NOMO-1 treated with dmso at 0.1 percent for 144 hours (cell line): ENCODE measurements at regions not wholly inside any gene's neighbourhood (a gene's known extent, or its start where the extent isn't known, plus 50 kb on each side); places are given as distances from the start of the nearest gene placed in this dataset.

Experiments used
- DNase-seq: peaks from one replicate; lab custom pipeline; 2025; ENCODE audit not compliant: unreplicated experiment; lab: John Stamatoyannopoulos, UW

DNA sequence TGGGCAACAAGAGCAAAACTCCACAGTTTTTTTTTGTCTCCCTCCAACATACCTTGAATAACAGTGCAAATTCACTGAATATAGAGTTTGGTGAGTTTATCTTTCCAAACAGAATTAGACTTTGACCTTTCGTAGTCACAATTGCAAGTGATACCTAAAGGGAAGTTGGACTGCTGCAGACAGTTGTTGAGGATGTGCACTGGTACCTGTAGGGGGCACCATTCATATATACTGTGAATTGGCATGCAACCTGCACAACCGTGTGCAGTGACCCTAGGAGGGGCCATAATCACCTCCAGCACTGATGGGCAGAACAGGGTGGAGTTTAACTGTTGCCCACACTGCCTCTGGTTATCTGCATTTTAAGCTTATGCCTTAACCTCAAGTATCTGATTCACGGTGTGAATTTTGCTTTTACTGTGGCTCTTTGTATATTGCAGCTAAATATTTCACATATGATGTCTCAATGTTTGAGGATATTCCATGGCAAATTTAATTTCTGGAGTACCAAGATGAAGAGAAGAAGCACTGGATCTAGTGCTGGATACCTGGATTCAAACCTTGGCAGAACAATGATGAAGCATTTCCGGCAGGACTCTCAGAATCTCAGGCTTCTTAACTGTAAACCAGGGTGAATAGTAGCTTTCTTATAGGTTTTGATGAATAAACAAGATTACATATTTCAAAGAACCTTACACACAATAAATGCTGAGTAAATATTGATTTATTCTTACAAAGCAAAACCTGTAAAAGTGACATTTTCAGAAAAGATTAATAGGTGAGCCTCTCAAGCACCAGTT is 144.3 kb downstream of the ACTBL2 start:
- peak; percentile 3 for DNase-seq

DNA sequence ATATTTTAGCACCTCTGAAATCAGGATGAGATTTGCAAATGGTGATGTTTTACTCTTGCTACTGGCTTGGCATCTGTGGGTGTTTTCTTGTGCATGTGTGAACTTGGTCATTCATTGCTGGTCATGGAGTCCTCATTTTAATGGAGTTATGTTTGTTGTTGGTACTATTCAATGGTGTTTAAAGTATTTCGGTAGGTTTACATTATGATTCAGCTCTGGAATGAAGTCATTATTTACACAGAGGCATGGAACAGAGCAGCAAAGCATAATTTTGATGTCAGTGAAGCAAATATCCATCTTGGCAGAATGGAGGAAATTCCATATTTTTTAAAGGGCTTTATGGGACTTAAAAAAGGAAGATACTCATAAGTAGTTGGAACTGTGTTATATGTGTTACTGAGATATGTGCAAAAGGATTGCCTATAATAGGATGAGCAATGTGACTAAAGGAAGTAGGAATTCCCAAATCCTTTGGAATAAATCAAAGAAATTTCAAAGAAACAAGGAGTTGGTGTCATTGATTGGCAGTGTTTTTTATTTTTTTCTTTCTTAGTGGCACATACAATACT is 147.4 kb downstream of the ACTBL2 start:
- DNase-seq = no peak

DNA sequence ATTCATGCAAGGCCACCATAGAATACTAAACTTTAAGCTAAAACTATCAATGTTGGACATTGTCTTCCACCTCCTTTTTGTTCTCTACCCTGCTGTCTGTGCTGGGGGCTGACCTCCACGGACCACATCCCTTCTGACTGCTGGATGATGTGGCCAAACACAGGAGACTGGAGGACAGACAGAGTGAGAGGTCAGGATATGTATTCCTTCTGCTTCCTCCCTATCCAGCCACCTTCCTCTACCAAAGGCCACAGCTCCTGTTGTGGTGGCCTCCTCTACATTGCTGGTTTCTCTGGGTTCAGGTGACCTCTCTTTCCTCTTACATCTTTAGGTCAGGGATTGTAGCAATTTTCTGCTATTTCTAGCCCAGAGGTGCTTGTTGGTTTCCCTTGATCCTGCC is 148.1 kb downstream of the ACTBL2 start:
- no peak for DNase-seq

DNA sequence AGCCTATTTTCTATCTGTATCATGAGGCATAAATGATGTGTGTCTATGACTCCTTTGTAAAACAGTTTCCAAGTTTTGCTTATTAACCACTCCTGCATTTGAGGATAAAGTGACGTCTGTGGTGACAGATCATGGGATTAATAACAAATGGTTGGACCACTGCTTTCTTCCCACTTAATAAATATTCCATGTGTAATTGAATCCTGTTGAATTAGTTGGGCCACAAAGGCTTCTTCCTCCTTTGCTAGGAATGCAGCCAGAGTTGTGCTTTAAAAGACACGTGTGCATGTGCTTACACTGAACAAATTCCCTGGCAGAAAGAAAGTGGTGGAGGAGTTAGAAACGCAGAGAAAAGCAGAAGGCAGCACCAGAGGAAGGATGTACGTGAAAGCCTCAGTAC is 150.2 kb downstream of the ACTBL2 start:
- no peak for DNase-seq

DNA sequence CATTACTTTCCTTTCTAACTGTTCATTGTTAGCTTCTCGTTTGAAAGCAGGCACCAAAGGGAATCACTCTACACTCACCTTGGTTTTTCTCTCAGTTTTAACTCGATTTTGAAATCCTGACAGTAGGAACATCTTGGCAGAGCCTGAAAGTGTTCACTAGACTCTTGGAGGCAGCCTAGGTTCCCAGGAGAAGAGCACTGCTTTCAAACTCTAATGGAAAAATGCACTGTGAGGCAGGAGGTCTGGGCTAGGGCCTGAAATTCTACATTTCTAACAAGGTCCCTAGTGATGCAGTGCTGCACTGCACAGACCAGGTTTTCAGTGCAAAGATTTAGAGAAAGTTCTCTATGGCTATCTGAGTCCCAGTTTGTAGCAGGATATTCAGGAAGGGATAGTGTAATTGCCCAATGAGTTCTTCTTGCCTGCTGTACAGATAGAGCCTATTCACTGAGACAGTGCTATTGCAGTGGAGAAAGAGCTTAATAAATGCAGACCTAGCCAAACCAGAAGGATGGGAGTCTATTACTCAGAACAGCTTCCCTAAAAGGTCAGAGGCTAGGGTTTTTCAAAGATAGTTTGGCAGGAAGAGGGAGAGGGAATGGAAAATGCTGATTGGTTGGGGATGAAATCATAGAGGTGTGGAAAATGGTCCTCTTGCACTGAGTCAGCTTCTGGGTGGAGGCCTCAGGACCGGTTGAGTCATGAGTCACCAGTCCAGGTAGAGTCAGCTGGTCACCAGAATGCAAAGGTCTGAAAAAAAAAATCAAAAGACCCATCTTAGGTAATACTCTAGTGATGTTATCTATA is 153.9 kb downstream of the GPBP1 start:
- no peak for DNase-seq

DNA sequence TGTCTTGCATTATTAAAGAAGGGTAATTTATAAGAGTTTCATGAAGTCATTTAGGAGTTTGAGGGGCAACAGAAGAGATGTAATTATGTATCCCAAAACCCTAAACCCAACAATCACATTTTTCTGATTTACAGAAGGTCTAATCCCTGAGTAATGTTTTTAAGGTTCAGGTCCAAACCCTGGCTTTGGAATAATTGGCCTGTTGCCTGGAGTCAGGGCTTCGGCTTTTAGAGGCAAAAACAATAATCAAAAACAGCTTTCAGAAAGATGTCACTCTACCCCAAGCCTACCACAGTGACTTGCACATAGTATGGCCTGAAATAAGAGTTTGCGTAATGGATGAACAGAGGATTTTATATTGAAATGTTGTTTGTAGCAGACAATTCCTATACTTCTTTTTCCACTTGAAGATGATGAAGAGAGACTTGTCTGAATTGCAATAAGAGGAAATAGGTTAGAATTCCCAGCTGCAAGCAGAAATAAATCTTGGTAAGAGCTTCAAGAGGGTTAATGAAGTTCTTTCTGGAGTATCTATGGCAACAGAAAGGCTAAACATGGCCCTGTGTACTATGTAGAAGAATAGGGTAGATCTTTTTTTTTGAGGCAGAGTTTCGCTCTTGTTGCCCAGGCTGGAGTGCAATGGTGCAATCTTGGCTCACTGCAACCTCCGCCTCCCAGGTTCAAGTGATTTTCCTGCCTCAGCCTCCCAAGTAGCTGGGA is 152.0 kb downstream of the GPBP1 start:
- DNase-seq = no peak

DNA sequence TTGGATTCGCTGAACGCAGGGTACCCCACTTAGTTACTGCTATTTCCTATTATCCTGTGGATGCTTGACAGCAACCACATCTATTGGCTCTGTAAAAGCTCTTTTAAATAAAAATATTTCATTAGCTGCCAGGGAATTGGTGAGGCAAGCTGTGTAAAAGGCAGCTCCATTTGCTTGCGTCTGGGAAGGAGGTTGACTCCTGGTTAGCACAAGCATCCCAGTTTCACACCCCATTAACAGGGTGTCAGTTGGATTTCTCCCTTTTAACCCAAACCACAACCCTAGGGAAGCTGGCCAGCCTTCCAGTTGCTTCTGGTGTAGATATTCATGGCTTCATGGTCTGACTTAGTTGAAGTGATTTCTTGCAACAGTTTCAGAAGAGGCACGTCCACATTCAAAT is 151.0 kb downstream of the GPBP1 start:
- DNase-seq = no peak

DNA sequence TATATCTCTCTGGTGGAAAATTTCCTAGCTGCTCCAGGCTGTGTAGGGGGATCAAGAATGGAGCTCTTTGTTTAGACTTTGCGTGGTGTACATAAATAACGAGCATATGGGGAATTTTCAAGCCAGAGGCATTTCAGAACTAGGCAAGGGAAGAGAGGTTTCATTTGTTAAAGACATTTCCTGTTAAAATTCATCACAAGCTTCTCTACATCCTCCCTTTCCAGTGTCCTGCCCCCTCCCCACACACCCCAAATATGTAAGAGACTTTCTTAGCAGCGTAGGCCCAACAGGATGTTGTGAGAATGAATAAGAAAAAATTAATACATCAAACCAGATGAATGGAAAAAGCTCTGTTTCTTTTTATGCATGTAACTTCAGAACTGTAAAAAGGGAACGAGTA is 150.3 kb downstream of the GPBP1 start:
- DNase-seq = no peak

DNA sequence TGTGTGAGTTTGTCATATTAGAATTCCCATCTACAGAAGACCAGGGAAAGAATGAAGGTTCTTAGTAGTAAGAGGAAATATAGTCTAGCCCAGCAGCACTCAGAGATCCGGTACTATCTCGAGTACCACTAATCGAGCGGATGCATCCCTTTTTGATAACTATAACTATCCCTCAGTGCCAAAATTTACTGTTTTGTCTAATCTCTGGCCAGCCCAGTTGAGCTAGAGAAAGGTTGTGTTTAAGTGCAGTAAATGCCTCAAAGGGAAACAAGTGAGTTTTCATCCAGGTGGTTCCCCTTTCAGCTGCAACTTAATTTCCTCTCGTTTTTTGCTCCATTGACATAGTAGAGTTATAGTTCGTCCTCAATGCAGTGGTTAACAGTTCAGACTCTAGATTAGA is 146.7 kb downstream of the GPBP1 start:
- DNase-seq = no peak

DNA sequence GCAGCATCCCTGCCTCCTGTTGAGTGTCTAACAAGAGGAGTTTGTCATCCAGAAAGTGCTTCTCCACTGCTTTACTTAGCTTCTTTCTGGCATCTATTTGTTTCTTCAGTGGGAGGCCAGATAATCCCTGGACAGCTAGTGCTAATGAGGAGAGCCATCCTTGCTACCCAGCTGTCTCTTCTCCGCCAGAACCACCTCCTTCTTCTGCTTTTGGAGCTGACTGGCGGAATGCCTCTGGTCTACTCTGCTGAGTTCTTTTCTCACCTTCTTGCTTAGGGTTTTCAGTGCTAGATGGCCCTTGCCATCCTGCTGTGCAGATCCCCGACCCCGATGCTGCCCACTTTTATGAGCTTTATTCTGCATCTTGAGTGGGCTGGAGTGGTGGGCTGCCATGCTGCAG is 145.8 kb downstream of the GPBP1 start:
- no peak for DNase-seq

DNA sequence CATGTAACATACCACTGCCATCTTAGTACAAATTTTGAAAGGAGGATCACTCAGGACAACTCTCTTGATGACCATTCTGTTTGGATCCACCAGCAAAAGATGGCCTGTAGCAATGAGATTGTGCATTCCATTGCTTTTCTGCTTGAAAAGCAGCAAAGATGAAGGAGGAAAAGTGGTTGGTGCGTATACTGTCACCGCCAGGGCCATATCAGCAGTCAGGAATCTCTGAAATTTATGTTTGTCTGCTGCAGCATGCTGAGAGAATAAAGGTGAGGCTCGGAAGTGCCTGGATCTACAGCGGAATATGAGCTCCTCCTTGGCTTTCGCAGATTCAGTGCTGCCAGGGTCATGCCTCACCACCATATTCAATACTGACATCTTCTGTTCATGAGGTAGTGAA is 144.4 kb downstream of the GPBP1 start:
- DNase-seq = no peak

DNA sequence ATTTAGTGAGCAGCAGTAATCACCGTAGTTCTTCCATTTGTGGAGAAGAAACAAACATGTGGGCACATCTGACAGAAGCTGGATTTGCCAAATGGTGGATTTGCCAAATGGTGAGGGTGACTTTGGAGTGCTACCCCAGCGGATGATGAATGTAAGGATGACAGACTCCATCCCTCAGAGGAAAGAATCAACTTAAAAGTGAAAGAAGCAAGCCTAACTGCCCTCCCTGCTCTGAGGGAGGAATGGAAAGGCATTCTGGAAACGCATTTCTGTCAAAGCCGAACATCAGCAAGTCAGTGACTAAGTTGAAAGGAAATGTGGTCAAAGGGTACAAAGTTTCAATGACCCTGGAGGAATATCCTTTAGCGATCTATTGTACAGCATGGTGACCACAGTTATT is 143.5 kb downstream of the GPBP1 start:
- DNase-seq = no peak

DNA sequence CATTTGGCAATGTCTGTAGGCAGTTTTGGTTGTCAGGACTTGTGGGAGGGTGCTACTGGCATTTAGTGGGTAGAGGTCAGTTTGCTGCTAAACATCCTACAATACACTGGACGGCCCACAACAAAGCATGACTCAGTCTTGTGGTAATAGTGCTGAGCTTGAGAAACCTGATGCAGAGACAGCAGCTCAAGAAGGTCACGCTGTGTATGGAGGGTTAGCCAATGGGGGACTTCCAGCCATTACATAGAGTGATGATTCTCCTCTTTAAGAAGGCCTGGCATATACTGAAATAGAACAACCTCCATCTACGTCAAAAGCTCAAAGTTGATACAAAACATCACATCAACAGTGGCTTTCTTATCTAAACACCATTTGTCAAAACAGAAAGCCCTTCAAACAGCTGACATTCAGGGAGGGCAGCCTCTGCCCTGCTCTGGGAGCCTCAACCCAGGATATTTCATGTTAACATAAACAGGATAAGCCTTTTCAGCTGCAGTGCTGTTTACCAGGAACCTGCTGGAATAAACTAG is 143.0 kb downstream of the GPBP1 start:
- no peak for DNase-seq

DNA sequence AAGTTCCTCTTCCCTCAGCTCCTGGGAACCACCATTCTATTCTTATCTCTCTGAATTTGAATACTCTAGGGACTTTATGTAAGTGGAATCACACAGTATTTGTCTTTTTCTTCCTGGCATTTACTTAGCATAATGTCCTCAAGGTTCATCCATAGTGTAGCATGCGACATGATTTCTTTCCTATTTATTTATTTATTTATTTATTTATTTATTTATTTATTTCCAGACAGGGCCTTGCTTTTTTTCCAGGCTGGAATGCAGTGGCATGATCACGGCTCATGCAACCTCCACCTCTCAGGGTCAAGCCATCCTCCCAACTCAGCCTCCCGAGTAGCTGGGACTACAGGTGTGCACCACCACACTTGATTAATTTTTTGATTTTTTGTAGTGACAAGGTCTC is 142.1 kb downstream of the GPBP1 start:
- no peak for DNase-seq
